CD4-positive, alpha-beta T cell (primary cell): ENCODE measurements at regions not wholly inside any gene's neighbourhood (a gene's known extent, or its start where the extent isn't known, plus 50 kb on each side); places are given as distances from the start of the nearest gene placed in this dataset.

Experiments
- ATAC-seq: fragments of 200-7000 bp; cut with Tn5 transposase; one replicate; pipeline ENCODE4 v1.10.0; 2022; ENCODE audit warnings: mild to moderate bottlenecking; ENCODE audit not compliant: poor library complexity
- CTCF ChIA-PET: fragments of 350-600 bp; sonication (Branson Sonifier 250); formaldehyde crosslinking; loops from one replicate; lab custom pipeline; 2021; ENCODE audit warnings: antibody characterized with exemption, inconsistent platforms; lab: Charles Lee
- POLR2A ChIA-PET: fragments of 350-600 bp; sonication (Branson Sonifier 250); formaldehyde crosslinking; loops from one replicate; lab custom pipeline; 2021; ENCODE audit warnings: antibody characterized with exemption, inconsistent platforms; lab: Charles Lee
- DNase-seq, 14 experiments: peaks; one replicate each; pipeline ENCODE4 v3.0.0-alpha.2; 2013 to 2020; ENCODE audit warnings: mixed read lengths in 2 of 14
- H3K27ac ChIP-seq, 2 donors: one replicate each; pipeline versions ENCODE4 v1.5.1 to v1.7.0; 2013; ENCODE audit warnings: low read length in 2 of 2, low read depth in 1 of 2, mild to moderate bottlenecking in 1 of 2
- H3K27me3 ChIP-seq, 2 experiments: 1 replicate in 1 of 2; 2 replicates in 1 of 2; pipeline versions ENCODE4 v1.6.1 to v1.7.0; 2013; ENCODE audit warnings: low read length in 2 of 2, control low read depth in 1 of 2, mild to moderate bottlenecking in 1 of 2, moderate library complexity in 1 of 2; ENCODE audit not compliant: insufficient read depth in 2 of 2, control insufficient read depth in 1 of 2
- H3K36me3 ChIP-seq: one replicate; pipeline ENCODE4 v1.6.1; 2013; ENCODE audit warnings: low read length, control low read depth; ENCODE audit not compliant: insufficient read depth
- H3K4me1 ChIP-seq: one replicate; pipeline ENCODE4 v1.6.1; 2013; ENCODE audit warnings: low read length, control low read depth; ENCODE audit not compliant: insufficient read depth
- H3K4me3 ChIP-seq: one replicate; pipeline ENCODE4 v1.5.1; 2013; ENCODE audit warnings: mild to moderate bottlenecking, low read length, moderate library complexity
- H3K9me3 ChIP-seq, 2 experiments: 1 replicate in 1 of 2; 2 replicates in 1 of 2; pipeline versions ENCODE4 v1.6.1 to v1.7.0; 2013; ENCODE audit warnings: low read length in 2 of 2, mild to moderate bottlenecking in 2 of 2, control low read depth in 1 of 2, moderate library complexity in 1 of 2; ENCODE audit not compliant: control insufficient read depth in 1 of 2, insufficient read depth in 1 of 2
- H3K27ac Mint-ChIP-seq: one replicate; pipeline ENCODE4 v1.8.0; 2020; ENCODE audit warnings: mixed read lengths
- H3K27me3 Mint-ChIP-seq: one replicate; pipeline ENCODE4 v1.8.0; 2021; ENCODE audit warnings: mixed read lengths
- H3K36me3 Mint-ChIP-seq: one replicate; pipeline ENCODE4 v1.8.0; 2021; ENCODE audit warnings: low read depth, mixed read lengths
- H3K4me1 Mint-ChIP-seq: one replicate; pipeline ENCODE4 v1.8.0; 2021; ENCODE audit warnings: low read depth, mixed read lengths
- H3K4me3 Mint-ChIP-seq: one replicate; pipeline ENCODE4 v1.8.0; 2020; ENCODE audit warnings: mild to moderate bottlenecking, mixed read lengths
- H3K9me3 Mint-ChIP-seq: one replicate; pipeline ENCODE4 v1.8.0; 2020; ENCODE audit warnings: mixed read lengths
- intact Hi-C, 2 experiments: fragments of 100-400 bp; cut with DNase I in 1 of 2; cut with micrococcal nuclease in 1 of 2; formaldehyde crosslinking; loops; one replicate each; pipeline versions ENCODE4 v1.15.1 to v1.9.0; 2023 to 2025; cut with DNase I, micrococcal nuclease
- TF ChIP-seq, protein P1 (sequence below): fragments of 200-600 bp; IDR thresholded peaks from one replicate; pipeline ENCODE4 v1.8.0; 2022; ENCODE audit warnings: antibody characterized with exemption, mild to moderate bottlenecking

DNA sequence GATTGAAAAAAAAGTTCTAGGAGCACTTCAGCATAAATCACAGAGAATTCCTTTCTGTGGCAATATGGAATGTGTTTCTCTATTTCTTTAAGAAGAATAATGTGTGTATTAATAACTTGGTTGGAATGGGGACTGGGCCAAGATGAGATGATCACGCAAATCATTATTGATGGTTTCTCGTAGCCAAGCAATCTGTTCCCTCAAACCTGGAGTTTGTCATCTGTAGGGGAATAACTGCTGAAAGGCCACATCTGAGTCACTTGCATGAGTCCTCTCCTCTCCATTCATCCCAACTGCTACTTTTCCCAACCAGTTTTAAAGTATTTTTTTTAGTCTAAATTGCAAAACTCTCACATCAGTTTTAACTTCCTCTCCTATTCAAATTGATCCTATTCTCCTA, 480.4 kb downstream of the PLPP3 start:
- no peaks in the 10 kb centered on the region for H3K4me1 ChIP-seq
- no peak for DNase-seq
- no peak overlapping the region for H3K4me3 ChIP-seq
- Mint-ChIP-seq H3K36me3 (no peaks in the 10 kb centered on the region), H3K4me3 (no peak overlapping the region), H3K27me3 (no peaks in the 10 kb centered on the region), H3K27ac (no peak overlapping the region), H3K4me1 (no peaks in the 10 kb centered on the region), H3K9me3 (peaks cover 7% of the 10 kb centered on the region)
- ATAC-seq, result no peak
- no peak overlapping the region for H3K27ac ChIP-seq
- no peaks in the 10 kb centered on the region for H3K27me3 ChIP-seq
- CTCF ChIA-PET, result no interaction called here
- TF ChIP-seq, protein P1, sequence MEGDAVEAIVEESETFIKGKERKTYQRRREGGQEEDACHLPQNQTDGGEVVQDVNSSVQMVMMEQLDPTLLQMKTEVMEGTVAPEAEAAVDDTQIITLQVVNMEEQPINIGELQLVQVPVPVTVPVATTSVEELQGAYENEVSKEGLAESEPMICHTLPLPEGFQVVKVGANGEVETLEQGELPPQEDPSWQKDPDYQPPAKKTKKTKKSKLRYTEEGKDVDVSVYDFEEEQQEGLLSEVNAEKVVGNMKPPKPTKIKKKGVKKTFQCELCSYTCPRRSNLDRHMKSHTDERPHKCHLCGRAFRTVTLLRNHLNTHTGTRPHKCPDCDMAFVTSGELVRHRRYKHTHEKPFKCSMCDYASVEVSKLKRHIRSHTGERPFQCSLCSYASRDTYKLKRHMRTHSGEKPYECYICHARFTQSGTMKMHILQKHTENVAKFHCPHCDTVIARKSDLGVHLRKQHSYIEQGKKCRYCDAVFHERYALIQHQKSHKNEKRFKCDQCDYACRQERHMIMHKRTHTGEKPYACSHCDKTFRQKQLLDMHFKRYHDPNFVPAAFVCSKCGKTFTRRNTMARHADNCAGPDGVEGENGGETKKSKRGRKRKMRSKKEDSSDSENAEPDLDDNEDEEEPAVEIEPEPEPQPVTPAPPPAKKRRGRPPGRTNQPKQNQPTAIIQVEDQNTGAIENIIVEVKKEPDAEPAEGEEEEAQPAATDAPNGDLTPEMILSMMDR, result no peak
- H3K9me3 ChIP-seq, result no peaks in the 10 kb centered on the region
- intact Hi-C loops, result no loop called here
- POLR2A ChIA-PET, result no interaction called here
- no peaks in the 10 kb centered on the region for H3K36me3 ChIP-seq

DNA sequence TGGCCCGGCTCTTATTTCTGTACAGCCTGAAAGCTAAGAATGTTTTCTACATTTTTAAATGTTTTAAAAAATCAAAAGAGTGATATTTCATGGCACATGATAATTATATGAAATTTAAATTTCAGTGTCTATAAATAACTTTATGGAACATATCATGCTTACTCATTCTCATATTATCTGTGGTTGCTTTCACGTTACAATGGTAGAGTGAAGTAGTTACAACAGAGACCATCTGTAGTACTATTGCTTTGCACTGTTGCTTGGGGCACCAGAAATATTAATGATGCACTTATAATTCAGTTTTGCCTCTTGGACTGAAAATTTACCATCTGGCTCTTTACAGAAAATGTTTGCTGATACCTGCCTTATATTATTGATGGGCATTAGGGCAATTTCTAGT, 481.6 kb downstream of the PLPP3 start:
- no peaks in the 10 kb centered on the region for H3K27me3 Mint-ChIP-seq
- Histone ChIP-seq H3K27ac (no peak overlapping the region), H3K27me3 (no peaks in the 10 kb centered on the region), H3K4me1 (no peaks in the 10 kb centered on the region), H3K36me3 (no peaks in the 10 kb centered on the region), H3K9me3 (no peaks in the 10 kb centered on the region), H3K4me3 (no peak overlapping the region)
- ChIA-PET POLR2A (no interaction called here), CTCF (no interaction called here)
- no peaks in the 10 kb centered on the region for H3K4me1 Mint-ChIP-seq
- intact Hi-C loops, result no loop called here
- no peak overlapping the region for H3K27ac Mint-ChIP-seq
- DNase-seq (no peak), ATAC-seq (no peak)
- H3K36me3 Mint-ChIP-seq, result no peaks in the 10 kb centered on the region
- H3K4me3 Mint-ChIP-seq, result no peak overlapping the region
- peaks cover 3% of the 10 kb centered on the region for H3K9me3 Mint-ChIP-seq
- TF ChIP-seq, protein P1, result no peak

DNA sequence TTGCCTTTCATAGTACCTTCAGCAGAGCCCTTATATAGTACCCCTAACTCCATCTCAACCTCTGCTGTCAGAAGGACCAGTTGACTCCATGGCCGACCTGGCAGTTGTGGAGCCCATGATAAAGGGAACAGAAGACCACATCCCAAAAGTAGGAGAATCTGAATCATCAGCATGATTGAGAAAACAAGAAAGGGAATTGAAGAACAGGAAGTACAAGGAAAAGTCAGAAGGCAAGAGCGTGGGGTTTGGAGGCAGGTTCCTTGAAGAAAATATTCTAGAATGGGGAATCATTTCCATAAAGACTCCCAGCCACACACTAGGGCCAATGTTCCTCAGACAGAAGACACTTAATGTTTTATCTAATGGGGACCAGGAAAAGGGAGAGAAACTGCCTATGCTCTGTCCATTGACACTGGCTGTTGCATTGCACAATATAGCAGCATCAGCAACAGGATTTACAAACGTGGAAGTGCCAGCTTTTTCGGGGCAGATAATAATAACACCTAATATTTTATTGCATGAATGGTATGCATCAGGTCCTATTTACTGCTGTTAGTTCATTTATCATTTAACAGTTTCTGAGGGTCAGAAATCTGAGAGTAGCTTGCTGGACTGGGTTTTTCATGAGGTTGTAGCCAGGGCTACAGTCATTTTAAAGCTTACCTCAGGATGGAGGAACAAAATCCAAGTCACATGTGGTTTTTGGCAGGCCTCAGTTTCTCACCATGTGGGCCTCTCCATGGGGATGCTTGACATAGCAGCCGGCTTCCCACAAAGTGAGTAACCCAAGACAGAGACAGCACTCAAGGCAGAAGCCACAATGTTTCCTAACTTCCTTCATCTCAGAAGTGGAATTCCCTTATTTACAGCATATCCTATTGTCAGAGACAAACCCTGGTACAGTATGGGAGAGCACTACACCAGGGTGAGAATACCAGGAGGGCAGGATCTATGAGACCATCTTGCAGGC, 483.4 kb downstream of the PLPP3 start:
- Histone ChIP-seq H3K27ac (no peak overlapping the region), H3K9me3 (no peaks in the 10 kb centered on the region), H3K27me3 (no peaks in the 10 kb centered on the region), H3K4me3 (no peak overlapping the region), H3K36me3 (no peaks in the 10 kb centered on the region), H3K4me1 (no peaks in the 10 kb centered on the region)
- H3K27me3 Mint-ChIP-seq, result no peaks in the 10 kb centered on the region
- TF ChIP-seq, protein P1, result no peak
- CTCF ChIA-PET, result no interaction called here
- no peaks in the 10 kb centered on the region for H3K4me1 Mint-ChIP-seq
- POLR2A ChIA-PET, result no interaction called here
- H3K36me3 Mint-ChIP-seq, result no peaks in the 10 kb centered on the region
- H3K4me3 Mint-ChIP-seq, result no peak overlapping the region
- no peak for DNase-seq
- H3K27ac Mint-ChIP-seq, result no peak overlapping the region
- intact Hi-C loops, result no loop called here
- ATAC-seq, result no peak
- H3K9me3 Mint-ChIP-seq, result peaks cover 2% of the 10 kb centered on the region
